ENCODE measurements at regions not wholly inside any gene's neighbourhood (a gene's known extent, or its start where the extent isn't known, plus 50 kb on each side); places are given as distances from the start of the nearest gene placed in this dataset.
"Not testable (repeated sequence)": the region's sequence is repeated elsewhere in the genome, so short reads cannot be mapped to it uniquely, and the experiment has no call there.

DNA sequence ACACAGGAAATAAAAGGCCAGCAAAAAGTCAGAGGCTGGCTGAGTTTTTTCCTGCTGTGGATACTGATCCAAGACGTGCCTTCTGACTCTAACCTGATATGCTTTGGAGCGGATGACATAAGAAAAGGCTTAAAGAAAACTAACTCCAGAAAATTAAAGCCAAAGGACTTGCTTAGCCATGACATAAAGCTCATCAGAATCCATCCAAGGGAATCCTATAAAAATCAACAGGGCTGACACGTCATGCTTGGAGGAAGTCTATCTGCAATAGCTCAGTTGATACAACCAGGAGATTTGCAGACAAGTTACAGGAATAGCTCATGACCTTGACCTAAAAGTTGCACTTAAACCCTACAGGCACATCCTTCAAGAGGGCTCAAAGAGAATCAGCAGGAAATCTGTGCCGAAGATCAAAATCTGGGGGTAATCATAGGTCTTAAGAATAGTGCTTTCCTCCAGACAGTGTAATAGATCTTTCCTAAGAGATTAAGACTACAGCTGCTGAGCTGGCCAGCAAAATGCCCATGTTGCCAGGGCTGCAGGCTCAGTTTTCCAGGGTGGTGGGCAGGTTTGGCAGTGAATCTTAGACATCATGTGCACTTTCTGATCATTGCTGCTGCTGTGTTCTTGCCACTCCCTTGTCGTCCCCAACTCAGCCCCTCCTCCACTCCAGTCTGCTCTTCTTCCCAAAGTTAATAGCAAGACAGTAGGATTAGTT is 111.5 kb upstream of the SVIL start:
- DNase-seq, result no peak

- no peak for DNase-seq
Measured at GRCh38 chr10:29740981-29741545, 106.3 kb upstream of the SVIL start.

DNA sequence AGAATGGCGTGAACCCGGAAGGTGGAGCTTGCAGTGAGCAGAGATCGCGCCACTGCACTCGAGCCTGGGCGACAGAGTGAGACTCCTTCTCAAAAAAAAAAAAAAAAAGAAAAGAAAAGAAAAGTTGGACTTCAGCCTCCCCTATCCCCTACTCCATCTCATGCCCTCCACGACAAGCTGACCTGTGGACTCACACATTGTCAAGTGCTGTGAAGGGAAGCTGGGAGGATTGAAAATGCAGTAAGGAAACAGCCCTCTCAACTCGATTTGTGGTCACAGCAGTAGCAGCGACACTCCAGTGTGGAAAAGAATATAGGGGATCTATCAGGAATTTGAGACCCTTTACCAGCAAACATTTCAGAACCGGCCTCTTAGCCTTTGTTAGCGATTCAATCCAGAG is 103.6 kb upstream of the SVIL start:
- DNase-seq, result no peak

DNA sequence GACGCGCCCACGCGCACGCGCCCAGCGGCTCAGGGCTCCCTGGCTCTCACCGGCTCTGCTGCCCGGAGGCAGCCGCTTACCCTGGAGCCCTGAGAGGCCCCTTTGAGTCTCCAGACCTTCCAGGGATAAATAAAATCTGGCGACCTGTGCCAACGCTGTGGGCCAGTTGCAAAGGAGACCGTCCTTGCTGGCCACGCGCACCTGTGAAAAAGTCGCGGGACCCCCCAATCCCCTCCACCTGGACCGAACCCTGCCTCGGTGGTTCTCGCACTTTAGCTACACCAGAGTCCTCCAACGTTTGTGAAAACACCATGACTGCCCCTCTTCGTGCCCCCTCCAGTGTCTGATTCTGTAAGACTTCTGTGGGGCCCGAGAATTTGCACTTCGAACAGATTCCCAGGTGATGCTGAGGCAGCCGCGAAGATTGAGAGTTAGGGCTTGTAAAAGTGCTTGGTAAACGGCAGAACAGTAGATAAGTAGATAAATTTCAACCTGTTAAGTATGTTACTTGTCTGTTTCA is 102.4 kb upstream of the SVIL start:
- DNase-seq, result no peak

- DNase-seq, result no peak
Measured at GRCh38 chr10:29736366-29737073, 101.7 kb upstream of the SVIL start.

GRCh38 chr10:29735628-29736365 is 101.0 kb upstream of the SVIL start:
- DNase-seq, result no peak

- DNase-seq, result no peak
Measured at GRCh38 chr10:29734962-29735627, 100.3 kb upstream of the SVIL start.

DNA sequence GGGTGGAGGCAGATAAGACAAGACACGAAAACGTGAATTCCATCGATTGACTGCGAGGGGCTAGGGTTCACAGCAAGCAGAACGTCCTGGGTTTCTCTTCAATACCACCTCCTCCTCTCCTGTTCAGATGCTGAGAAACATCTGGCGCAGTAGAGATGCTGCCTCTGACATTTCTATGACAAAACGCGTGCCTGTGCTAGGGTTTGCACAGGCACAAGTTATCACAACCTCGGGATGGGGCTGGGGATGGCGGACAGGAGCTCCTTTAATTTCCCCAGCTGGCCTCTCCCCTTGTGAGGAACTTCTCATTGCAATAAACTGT is 99.8 kb upstream of the SVIL start:
- no peak for DNase-seq

DNA sequence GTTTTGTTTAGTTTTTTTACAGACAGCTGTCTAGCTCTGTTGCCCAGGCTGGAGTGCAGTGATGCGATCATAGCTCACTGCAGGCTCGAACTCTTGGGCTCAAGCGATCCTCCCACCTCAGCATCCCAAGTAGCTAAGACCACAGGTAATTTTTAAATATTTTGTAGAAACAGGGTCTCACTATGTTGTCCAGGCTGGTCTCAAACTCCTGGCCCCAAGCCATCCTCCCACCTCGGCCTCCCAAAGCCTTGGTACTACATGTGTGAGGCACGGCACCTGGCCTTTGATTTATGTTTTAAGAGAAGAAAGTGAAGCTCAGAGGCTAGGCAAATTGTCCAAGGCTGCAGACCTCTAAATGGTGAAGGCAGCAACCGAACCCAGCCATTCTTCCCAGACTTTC is 98.6 kb upstream of the SVIL start:
- no peak for DNase-seq

DNA sequence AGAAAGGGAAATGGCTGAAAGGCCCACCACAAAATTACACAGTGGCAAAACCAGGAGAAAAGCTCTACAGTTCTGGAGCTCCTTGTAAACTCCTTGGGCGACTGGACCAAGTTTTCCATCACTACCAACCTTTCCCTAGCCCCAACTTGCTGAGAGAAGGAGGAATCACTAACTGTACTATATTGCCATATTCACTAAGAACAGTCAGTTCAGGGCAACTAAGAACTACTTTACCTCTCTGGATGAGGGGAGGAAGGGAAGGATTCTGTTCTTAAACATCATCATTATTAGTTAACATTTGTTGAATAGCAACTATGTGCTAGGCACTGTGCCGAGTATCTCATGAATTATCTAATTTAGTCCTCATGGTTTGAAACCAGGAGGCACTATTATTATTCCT is 98.1 kb upstream of the SVIL start:
- no peak for DNase-seq

DNA sequence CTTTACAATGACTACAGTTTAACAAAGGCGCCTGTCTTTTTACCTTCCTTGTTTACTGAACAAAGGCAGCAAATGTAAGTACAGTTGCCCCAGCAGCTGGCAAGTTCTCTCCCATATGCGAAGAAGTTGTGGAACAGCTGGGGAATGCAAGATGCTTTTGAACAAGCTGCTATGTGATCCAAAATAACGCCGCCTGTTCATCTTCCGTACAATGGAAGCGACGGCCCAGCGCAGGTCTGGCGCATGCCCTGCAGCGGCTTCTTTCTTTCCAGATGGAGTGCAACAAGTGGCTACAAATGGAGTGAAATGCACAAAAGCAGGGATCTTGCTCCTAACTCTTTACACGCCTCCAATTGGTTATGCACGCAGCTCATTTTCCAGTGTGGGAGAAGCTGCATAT is 97.0 kb upstream of the SVIL start:
- DNase-seq, result no peak

DNA sequence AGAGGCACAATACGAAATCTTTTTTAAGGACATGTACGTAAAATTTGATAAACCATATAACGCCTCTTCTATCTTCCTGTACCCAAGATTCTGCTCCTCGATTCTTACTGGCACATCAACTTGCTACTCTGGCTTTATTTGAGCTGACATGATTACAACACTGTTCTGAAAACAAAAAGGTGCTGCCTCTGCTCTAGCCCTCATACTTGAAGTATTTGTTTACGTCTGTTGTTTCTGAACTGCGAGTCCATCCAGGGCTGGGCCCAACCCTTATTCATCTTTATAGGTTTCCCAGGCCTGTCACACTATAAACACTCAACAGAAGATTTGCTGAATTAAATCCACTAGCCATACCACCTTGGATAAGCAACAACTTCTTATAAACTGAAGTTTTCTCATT is 96.2 kb upstream of the SVIL start:
- no peak for DNase-seq

DNA sequence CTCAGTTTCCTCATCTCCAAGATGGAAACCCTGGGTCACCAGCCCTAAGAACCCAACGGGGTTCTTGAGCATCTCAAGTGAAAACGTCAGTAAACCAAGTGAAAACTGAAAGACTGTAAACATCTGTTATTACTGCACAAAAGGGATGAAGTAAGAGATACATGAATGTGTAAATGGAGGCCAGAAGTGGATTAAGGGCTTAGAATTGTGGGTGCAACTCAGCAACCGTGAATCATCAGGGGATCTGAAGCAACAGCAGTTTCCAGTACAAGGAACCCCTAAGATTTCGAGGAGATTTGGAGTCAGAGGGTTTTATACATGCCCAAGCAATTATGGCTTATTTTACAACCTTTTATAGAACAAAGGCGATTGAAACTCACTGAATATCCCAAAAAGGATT is 95.7 kb upstream of the SVIL start:
- no peak for DNase-seq

DNA sequence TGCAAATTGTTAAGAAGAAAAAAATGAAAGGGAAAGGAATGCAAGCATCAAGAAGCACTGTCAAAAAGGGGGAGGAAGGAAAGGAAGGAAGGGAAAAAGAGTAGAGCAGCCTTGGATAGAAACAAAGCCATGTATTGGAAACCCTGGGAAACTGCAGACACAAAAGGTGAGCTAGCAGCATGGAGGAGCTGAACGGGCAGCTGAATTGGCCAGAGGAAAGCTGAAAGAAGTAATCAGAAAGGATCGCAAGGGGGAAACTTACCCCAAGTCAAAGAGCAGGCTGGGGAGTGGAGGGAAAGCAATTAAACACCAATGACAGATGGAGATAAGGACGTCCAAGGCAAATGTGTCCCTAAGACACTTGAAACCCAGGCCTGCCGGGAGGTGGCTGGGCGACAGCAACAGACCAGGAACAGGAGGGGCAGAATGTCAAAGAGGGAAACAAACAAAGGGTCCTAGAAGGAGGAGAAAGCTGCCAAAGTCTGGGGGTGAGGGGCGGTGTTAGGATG is 93.8 kb upstream of the SVIL start:
- DNase-seq, result no peak

DNA sequence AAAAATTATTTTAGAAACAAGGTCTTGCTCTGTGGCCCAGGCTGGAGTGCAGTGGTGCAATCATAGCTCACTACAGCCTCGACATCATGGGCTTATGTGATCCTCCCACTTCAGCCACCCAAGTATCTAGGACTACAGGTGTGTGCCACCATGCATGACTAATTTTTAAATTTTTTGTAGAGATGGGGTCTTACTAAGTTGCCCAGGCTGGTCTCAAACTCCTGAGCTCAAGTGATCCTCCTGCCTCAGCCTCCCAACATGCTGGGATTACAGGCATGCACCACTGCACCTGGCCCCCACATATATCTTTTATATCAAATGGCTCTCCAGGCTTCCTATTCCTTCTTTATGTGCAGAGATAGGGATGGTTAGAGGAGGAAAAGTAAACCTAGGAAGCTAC is 91.2 kb upstream of the SVIL start:
- DNase-seq, result not testable (repeated sequence)

DNA sequence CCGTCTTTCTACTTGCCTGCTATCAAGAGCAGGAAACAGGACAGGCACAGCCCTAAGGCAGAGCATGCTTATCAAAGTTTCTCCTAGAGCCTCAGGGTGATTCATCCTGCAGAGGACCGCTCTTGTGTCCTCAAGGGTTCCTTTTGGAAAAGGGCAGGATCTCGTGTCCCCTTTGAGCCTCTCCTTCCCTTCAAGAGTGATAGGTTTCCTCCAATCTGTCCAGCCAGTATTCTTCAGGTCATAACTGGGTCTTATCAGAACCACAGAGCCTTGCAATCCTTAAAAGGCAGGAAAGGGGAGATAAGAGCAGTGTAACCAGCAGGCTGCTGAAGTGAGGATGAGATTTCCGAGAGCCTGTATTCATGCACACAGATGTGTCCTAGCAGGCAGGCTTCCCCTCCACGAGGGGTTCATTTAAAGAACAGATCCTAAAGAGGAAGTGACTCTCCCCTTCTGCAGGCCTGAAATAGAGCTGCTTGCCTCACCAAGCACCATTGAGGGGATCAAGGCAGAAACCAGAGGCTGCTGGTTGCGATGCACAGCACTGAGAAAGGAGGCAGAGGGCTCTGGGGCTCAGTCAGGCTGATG is 90.5 kb upstream of the SVIL start:
- no peak for DNase-seq

GRCh38 chr10:29723726-29724125 is 89.0 kb upstream of the SVIL start:
- no peak for DNase-seq

DNA sequence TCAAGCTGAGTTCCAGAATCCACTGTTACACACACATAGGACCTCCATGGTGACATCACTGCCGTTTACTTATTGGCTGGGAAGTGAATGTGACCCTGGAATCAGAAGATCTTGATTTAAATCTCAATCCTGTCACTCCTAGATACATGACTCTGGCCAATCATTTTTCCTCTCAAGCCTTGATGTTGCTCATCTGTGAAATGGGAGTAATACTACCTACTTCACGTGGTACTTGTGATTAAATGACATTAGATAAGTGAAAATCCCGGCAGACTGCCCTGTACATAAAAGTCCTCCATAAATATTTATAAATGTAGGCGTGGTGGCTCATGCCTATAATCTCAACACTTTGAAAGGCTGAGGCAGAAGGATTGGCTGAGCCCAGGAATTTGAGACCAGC is 88.0 kb upstream of the SVIL start:
- no peak for DNase-seq

GRCh38 chr10:29720149-29720548 is 85.4 kb upstream of the SVIL start:
- no peak for DNase-seq

- DNase-seq, result no peak
Measured at GRCh38 chr10:29719281-29719675, 84.5 kb upstream of the SVIL start.

GRCh38 chr10:29715296-29715695 is 80.5 kb upstream of the SVIL start:
- DNase-seq, result no peak

- DNase-seq, result no peak
Measured at GRCh38 chr10:29714096-29714874, 79.5 kb upstream of the SVIL start.
